ENCODE measurements at regions not wholly inside any gene's neighbourhood (a gene's known extent, or its start where the extent isn't known, plus 50 kb on each side); places are given as distances from the start of the nearest gene placed in this dataset.
A peak's percentile ranks its signal among the peaks of the same experiment; 100 is the strongest.

- DNase-seq, result no peak
Observed at GRCh38 chr14:86027990-86028389, 498.0 kb downstream of the FLRT2 start.

DNA sequence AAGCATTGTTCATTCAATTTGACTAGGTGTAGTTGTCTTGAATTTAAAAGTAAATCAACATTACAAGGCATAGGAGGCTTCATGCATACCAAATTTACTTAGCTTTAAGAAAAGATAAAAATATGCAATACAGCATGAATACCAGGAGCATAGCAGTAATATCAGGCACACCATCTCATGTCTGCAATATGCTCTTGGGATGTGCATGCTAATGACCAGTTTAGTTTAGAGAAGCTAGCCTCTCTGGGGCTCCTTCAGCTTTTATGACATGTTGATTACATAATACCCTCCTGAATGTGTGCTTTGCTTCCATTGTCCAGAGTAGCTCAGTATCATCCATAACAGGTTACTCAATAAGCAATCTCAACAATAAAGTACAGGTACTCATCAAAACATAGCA is 497.2 kb downstream of the FLRT2 start:
- no peak for DNase-seq

DNA sequence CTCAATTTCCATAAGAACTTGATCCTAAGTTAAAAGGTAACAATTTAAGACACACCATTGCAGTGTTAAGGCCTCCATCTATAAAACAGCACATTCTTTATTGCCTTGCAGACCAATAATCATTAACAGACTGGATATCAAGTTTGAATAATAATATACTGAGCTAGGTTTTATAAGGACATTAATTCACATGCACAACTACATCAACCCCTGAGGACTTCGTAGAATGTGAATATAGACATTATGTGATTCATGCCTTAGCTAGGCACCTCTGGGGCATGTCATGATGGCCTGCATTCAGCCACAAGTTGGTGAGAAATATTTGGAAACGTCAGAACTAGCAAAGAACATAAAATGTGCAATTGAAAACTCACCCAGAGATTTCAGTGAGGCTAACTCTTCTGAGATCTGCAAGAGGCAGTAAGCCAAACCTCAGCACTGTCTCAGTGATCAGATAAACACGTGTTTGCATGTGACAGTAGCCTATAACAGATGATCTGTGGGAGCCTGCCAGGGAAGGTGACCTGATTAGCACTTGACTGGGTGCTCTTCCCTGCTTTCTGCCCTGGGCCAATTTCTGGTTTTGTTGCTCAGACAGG is 492.2 kb downstream of the FLRT2 start:
- peak in 1 of 5 experiments; percentile 13 for DNase-seq

GRCh38 chr14:86020841-86021240 is 490.9 kb downstream of the FLRT2 start:
- no peak for DNase-seq

DNA sequence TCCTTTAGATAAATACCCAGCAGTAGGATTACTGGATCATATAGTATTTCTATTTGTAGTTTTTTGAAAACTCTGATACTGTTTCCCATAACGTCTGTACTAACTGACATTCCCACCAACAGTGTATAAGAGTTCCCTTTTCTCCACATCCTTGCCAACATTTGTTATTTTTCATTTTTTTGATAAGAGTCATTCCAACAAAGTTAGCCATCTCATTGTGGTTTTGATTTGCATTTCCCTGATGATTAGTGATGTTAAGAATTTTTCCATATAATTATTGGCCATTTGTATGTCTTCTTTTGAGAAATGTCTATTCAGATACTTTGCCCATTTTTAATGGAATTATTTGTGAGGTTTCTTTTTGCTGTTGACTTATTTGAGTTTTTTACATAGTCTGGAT is 486.0 kb downstream of the FLRT2 start:
- no peak for DNase-seq

DNA sequence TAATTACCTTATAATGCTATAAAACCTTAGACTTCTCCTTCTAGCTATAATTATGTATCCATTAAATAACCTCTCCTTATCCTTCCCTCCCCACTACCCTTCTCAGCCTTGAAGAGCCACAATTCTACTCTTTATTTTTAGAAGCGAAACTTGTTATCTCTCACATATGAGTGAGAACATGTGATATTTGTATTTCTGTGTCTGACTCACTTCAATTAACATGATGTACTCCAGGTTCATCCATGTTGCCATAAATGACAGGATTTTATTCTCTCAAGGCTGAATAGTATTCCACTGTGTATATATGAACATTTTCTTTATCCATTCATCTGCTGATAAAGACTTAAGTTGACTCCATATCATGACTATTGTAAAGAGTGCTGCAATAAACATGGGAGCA is 485.6 kb downstream of the FLRT2 start:
- no peak for DNase-seq

DNA sequence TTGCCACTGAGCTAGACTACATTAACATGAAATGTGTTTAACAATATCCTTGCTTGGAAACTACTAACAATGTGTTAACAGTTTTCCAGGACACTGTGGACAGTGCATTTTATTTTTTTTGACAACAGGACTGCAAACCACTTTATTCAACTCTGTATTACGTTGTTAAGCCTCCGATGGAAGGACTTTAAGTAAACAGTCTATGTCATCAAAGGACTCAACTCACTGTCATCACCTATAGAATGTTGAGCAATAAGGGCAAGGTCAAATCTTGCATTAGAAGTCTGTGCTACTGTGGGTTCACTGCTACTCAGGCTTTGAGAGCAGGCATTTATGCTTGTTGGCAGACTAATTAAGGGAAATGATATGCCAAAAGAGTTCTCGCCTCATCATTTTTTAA is 483.7 kb downstream of the FLRT2 start:
- no peak for DNase-seq

DNA sequence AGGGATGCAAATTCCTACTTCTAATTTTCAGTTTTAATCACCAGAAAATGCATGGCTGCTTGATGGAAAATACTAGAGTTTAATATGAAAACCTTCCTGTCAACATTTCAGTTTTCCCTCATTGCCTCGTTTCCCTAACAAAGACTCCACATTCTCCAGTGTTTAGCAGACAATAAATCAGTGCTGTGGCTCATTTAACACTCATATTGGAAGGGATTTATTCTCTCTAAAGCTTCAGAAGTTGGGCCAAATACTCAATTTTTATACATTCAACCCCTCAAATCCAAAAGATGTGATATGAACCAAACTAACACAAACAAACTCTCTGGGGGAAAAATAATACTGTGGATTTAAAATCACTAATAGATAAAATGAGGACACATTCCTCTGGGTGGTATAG is 482.5 kb downstream of the FLRT2 start:
- no peak for DNase-seq

DNA sequence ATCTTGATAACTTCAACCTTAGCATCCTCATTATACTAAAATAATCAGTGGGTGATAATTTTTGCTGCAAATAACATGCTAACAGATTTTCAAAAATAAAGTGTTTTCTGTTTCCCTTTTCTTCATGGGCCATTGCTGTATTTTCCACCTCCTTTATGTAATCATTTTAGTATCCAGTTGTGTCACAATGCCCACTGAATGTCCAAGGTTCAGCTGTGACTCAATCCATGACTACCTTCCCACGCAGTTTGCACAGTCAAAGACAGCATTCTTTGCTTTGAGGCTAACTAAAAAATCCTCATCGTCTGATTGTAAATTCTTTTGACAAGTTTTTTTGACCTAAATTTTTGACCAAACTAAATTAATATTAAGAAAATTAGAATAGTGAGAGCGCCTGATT is 474.1 kb downstream of the FLRT2 start:
- DNase-seq, result no peak

- no peak for DNase-seq
Observed at GRCh38 chr14:85996551-85996950, 466.6 kb downstream of the FLRT2 start.

DNA sequence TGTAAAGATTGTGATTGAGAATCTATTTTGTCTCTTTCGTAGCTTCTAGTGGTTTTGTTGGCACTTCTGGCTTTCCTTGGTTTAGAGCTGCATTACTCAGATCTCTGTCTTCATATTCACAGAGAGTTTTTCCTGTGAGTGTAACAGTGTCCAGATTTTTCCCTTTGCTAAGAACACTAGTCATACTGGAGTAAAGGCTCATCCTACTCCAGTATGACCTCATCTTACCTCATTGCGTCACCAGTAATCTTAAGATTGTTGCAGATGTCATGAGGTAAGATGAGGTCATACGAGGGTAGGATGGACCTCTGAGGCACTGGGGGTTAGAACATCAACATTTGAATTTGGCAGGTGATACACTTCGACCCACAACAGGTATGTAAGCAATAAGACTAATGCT is 461.2 kb downstream of the FLRT2 start:
- DNase-seq, result no peak

- no peak for DNase-seq
Observed at GRCh38 chr14:85987907-85988306, 458.0 kb downstream of the FLRT2 start.

DNA sequence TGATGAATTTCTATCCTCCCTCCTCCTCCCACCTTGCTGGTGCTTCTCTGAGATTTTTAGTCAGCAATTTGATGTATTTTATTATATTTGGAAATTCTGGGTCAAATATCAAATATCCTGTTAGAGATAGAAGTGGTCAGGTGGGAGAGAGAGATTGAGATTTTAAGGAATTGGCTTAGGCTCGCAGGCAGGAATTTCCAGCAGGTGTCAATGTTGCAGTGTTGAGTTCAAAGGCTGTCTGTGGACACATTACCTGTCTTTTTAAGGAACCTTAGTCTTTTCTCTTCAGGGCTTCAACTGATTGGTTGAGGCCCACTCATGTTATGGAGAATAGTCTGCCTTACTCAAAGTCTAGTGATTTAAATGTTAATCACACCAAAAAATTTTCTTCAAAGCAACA is 457.3 kb downstream of the FLRT2 start:
- no peak for DNase-seq

GRCh38 chr14:85978582-85979250 is 448.8 kb downstream of the FLRT2 start:
- DNase-seq, result no peak

GRCh38 chr14:85974602-85975001 is 444.7 kb downstream of the FLRT2 start:
- DNase-seq, result no peak

GRCh38 chr14:85963486-85963885 is 433.5 kb downstream of the FLRT2 start:
- DNase-seq, result no peak

- DNase-seq, result no peak
Observed at GRCh38 chr14:85960756-85961155, 430.8 kb downstream of the FLRT2 start.

DNA sequence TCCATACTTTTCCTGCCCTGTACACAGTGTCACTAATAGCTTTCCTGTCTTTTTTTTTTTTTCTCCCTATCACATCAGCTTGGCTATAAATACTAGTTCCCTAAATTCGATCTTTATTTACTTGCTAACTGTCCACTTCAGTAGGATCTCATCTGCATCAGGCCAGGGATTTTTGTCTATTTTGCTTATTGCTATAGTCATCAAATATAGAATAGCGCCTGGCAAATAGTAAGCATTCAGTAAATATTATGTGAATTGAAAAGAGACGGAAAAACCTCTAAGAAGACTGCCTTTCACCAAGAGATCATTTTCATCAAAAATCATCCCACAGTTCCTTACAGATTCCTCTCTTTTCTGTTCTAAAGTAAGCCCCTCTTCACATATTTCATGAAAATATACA is 429.1 kb downstream of the FLRT2 start:
- no peak for DNase-seq

DNA sequence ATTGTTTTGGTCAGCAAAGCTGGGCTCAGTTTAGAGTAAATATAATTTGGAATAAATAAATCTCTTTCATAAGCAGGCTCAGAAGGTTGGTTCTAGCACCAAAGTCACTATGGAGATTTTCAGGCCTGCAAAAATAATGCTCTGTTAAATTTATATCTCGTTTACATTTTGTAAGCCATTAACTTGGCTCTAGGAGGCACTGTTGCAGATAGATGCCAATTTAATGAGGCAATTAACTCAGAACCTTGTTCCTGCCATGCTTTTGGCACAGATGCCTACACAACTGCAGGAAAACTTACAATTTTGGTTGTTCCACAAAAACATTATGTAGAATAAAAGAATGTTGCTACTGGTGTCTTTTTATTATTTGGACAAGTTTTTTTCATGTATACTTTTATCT is 428.1 kb downstream of the FLRT2 start:
- no peak for DNase-seq

GRCh38 chr14:85953265-85953664 is 423.3 kb downstream of the FLRT2 start:
- no peak for DNase-seq

DNA sequence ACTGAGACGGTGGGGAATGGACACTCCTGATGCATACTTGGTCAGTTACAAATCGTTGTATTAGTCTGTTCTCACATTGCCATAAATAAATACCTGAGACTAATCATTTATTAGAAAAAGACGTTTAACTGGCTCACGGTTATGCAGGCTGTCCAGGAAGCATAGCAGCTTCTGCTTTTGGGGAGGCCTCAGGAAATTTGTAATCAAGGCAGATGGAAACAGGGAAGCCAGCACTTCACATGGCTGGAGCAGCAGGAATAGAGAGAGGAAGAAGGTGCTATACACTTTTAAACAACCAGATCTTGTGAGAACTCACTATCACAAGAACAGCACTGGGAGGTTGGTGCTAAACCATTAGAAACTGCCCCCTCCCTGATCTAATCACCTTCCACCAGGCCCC is 418.2 kb downstream of the FLRT2 start:
- no peak for DNase-seq

DNA sequence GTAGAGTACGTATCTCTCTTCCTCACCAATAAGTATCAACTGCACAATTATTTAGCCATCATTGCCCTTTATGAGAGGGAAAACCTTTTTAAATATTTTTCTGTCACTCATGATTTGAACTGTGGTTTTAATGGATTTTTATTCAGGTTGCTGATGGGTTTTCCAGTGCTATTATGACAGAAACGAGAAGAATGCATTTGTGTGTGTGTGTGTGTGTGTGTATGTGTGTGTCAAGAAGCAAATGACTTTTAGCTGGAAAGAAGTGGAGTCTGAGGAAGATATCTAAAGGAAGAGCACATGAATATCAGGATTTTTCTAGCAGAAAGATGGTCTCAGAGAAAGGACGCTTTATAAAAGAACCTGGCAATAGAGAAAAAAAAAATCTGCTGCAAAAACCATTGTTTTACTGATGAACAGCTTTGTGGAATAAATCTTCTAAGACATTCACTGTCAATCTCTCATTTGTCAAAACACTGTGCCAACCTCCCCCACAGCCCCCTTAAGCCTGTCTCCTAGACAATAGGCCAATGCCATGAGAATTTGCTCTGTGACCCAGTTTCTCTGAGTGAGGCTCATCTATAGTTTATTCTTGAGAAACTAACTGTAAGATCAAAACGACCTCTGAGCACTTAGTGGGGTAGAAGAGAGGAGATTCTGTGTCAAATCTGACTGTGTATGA is 417.7 kb downstream of the FLRT2 start:
- no peak for DNase-seq

GRCh38 chr14:85943192-85943591 is 413.2 kb downstream of the FLRT2 start:
- no peak for DNase-seq

DNA sequence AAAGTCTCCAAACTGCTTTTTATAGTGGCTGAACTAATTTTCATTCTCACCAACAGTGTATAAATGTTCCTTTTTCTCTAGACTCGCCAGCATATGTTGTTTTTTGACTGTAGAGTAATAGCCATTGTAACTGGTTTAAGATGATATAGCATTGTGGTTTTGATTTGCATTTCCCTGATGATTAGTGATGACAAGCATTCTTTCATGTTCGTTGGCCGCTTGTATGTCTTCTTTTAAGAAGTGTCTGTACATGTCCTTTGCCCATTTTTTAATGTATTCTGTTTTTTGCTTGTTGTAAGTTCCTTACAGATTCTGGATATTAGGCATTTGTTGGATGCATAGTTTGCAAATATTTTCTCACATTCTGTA is 404.9 kb downstream of the FLRT2 start:
- peak in 1 of 5 experiments; percentile 66 for DNase-seq
